Neural crest cell (in vitro differentiated cells): ENCODE measurements at regions not wholly inside any gene's neighbourhood (a gene's known extent, or its start where the extent isn't known, plus 50 kb on each side); places are given as distances from the start of the nearest gene placed in this dataset.

Source experiments
- DNase-seq: peaks from one replicate; pipeline ENCODE4 v3.0.0; 2021; ENCODE audit warnings: low read depth, mixed read lengths, low spot score
- H3K27ac Mint-ChIP-seq: one replicate; pipeline ENCODE4 v1.8.0; 2021; ENCODE audit warnings: mild to moderate bottlenecking, mixed read lengths; ENCODE audit not compliant: unreplicated experiment
- H3K27me3 Mint-ChIP-seq: 2 replicates; pipeline ENCODE4 v1.8.0; 2021; ENCODE audit warnings: low read depth, mild to moderate bottlenecking, mixed read lengths
- H3K36me3 Mint-ChIP-seq: 2 replicates; pipeline ENCODE4 v1.8.0; 2021; ENCODE audit warnings: low read depth, mild to moderate bottlenecking, mixed read lengths
- H3K4me1 Mint-ChIP-seq: 2 replicates; pipeline ENCODE4 v1.8.0; 2021; ENCODE audit warnings: mixed read lengths
- H3K4me3 Mint-ChIP-seq: one replicate; pipeline ENCODE4 v1.8.0; 2021; ENCODE audit warnings: mild to moderate bottlenecking, mixed read lengths
- H3K9me3 Mint-ChIP-seq: 2 replicates; pipeline ENCODE4 v1.8.0; 2021; ENCODE audit warnings: mixed read lengths
- CTCF ChIP-seq: fragments of 200-600 bp; sonication (generic); conservative IDR thresholded peaks from 2 replicates; pipeline ENCODE4 v1.5.0; 2021; ENCODE audit warnings: antibody characterized with exemption, mild to moderate bottlenecking

DNA sequence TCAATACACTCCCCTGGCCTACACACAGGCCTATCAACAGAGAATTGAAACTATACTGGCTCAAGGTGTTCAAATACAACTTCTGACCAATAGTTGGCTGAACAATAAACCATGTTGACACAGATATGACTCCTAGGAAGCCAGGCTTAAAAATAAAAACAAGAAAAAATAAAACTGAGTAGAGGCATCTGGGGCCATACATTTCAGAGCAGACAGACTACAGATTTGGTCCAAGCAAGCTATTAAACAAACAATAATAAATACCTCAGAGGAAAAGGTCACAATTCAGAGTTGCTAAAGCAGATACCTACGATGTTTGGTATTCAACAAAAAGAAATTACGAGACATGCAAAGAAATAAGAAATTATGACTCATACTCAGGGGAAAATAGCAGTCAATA lies 132.8 kb upstream of the ACVR2A start:
- no peak for TF ChIP-seq CTCF
- no peak for DNase-seq
- no peaks in the 10 kb centered on the region for H3K27me3 Mint-ChIP-seq
- no peaks in the 10 kb centered on the region for H3K4me1 Mint-ChIP-seq
- H3K4me3 Mint-ChIP-seq: no peak overlapping the region
- H3K27ac Mint-ChIP-seq: no peak overlapping the region
- H3K9me3 Mint-ChIP-seq: peaks cover 6% of the 10 kb centered on the region
- H3K36me3 Mint-ChIP-seq: no peaks in the 10 kb centered on the region

DNA sequence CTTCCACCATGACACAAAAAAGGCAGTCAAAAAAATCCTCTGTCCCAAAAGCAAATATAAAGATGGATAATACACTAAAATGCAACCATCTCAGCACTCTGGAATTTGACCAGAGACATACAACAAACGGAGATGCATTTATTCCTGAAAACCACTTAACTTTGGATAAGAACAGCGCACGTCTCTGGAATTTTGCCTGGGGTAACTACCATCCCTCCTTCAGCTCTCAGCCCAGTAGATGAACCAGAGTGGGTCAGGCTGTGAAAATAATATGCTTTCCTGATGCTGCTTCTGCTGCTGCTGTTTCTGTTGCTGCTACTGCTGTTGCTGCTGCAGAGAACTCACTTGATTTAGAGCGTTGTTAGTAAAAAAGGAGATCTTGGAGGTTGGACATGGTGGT lies 133.8 kb upstream of the ACVR2A start:
- Mint-ChIP-seq H3K4me3 (no peak overlapping the region), H3K4me1 (no peaks in the 10 kb centered on the region), H3K27ac (no peak overlapping the region), H3K27me3 (no peaks in the 10 kb centered on the region), H3K9me3 (peaks cover 6% of the 10 kb centered on the region), H3K36me3 (no peaks in the 10 kb centered on the region)
- no peak for DNase-seq
- no peak for TF ChIP-seq CTCF

DNA sequence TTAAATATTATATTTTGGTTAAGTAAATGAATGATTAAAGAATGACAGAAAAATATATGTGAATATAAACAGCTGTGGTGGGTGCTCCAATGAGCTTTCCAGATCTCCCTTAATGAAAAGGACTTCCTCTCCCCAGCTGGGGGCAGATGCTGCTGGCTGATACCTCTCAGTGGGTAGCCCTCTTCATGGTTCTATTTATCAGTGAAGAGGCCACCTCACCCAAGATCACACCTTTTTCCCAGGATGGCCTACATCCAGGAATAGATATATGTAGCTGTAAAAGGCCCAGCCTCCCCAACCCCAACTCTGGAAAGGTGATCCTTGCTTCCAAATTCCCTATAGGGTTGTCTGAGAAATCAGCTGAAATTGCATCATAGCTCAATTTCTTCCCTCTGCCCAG lies 135.2 kb upstream of the ACVR2A start:
- DNase-seq: no peak
- H3K4me1 Mint-ChIP-seq: no peaks in the 10 kb centered on the region
- no peak overlapping the region for H3K27ac Mint-ChIP-seq
- no peaks in the 10 kb centered on the region for H3K27me3 Mint-ChIP-seq
- no peak for TF ChIP-seq CTCF
- H3K4me3 Mint-ChIP-seq: no peak overlapping the region
- no peaks in the 10 kb centered on the region for H3K36me3 Mint-ChIP-seq
- peaks cover 6% of the 10 kb centered on the region for H3K9me3 Mint-ChIP-seq

DNA sequence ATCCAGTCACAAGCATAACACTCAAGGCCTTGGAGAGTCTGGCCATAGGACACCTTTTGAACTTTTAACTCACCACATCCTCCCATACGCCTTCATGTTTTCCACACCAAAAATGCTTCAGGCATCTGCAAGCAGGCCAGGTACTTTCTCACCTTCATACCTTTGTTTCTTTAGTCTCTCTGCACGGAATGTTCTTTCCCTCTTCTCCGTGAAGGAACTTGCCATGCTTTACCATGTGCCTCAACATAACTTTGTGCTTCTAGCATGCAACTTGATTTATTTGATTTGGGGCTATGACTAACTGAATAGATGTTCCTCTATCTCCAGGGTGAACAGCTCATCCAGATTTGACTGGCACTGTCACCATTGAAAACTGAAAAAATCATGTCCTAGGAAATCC lies 141.7 kb upstream of the ACVR2A start:
- no peak for DNase-seq
- H3K4me1 Mint-ChIP-seq: no peaks in the 10 kb centered on the region
- H3K27me3 Mint-ChIP-seq: no peaks in the 10 kb centered on the region
- no peak overlapping the region for H3K4me3 Mint-ChIP-seq
- H3K36me3 Mint-ChIP-seq: no peaks in the 10 kb centered on the region
- TF ChIP-seq CTCF: no peak
- no peak overlapping the region for H3K27ac Mint-ChIP-seq
- peaks cover 3% of the 10 kb centered on the region for H3K9me3 Mint-ChIP-seq

DNA sequence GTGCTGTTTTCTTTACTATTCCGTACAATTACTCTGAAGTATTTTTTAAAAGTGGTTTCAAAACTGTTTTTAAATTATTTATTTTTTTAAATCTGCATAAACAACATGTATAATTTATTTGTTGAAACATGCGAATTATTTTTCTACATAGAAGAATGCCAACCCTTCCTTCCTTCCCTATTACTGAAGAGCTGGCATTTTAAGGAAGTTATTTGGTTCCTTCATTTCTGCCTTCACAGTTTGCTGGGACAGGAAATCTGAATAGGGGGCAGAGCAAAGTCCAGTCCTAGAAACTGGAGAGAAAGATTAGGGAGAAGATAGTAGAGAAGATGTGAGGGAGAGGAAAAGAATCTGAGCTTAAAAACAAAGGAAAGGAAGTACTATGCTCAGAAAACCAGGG lies 146.7 kb upstream of the ACVR2A start:
- H3K4me3 Mint-ChIP-seq: no peak overlapping the region
- H3K4me1 Mint-ChIP-seq: no peaks in the 10 kb centered on the region
- TF ChIP-seq CTCF: no peak
- H3K27ac Mint-ChIP-seq: no peak overlapping the region
- peaks cover 3% of the 10 kb centered on the region for H3K9me3 Mint-ChIP-seq
- no peak for DNase-seq
- H3K27me3 Mint-ChIP-seq: no peaks in the 10 kb centered on the region
- H3K36me3 Mint-ChIP-seq: no peaks in the 10 kb centered on the region

- no peak for DNase-seq
- H3K27me3 Mint-ChIP-seq: no peaks in the 10 kb centered on the region
- no peaks in the 10 kb centered on the region for H3K4me1 Mint-ChIP-seq
- H3K36me3 Mint-ChIP-seq: no peaks in the 10 kb centered on the region
- no peak for TF ChIP-seq CTCF
- H3K9me3 Mint-ChIP-seq: peaks cover 3% of the 10 kb centered on the region
- no peak overlapping the region for H3K27ac Mint-ChIP-seq
- H3K4me3 Mint-ChIP-seq: no peak overlapping the region
Measured at GRCh38 chr2:147696426-147696825, 148.4 kb upstream of the ACVR2A start.
